CD4-positive, CD25-positive, alpha-beta regulatory T cell (primary cell): ENCODE measurements at regions not wholly inside any gene's neighbourhood (a gene's known extent, or its start where the extent isn't known, plus 50 kb on each side); places are given as distances from the start of the nearest gene placed in this dataset.
A peak's percentile ranks its signal among the peaks of the same experiment; 100 is the strongest.
"Not testable (repeated sequence)": the region's sequence is repeated elsewhere in the genome, so short reads cannot be mapped to it uniquely, and the experiment has no call there.

Source experiments
- ATAC-seq, 2 donors: fragments of 150-1000 bp; cut with Tn5 transposase; one replicate each; pipeline ENCODE4 v1.10.0; 2021; ENCODE audit warnings: low read depth in 2 of 2, moderate number of reproducible peaks in 2 of 2, moderate library complexity in 1 of 2
- DNase-seq, 3 donors: peaks; one replicate each; pipeline versions ENCODE4 v3.0.0 to v3.0.0-alpha.2; 2012 to 2022; ENCODE audit warnings: mixed read lengths in 1 of 3
- H3K27ac ChIP-seq: one replicate; pipeline ENCODE4 v1.7.0; 2013; ENCODE audit warnings: mild to moderate bottlenecking, low read length; ENCODE audit not compliant: insufficient read depth, poor library complexity, severe bottlenecking
- H3K27me3 ChIP-seq: one replicate; pipeline ENCODE4 v1.7.0; 2013; ENCODE audit warnings: low read length; ENCODE audit not compliant: control insufficient read depth, insufficient read depth
- H3K36me3 ChIP-seq: one replicate; pipeline ENCODE4 v1.7.0; 2013; ENCODE audit warnings: mild to moderate bottlenecking, low read length, moderate library complexity; ENCODE audit not compliant: control insufficient read depth, insufficient read depth
- H3K4me1 ChIP-seq: 2 replicates; pipeline ENCODE4 v1.7.0; 2013; ENCODE audit warnings: mild to moderate bottlenecking, low read length; ENCODE audit not compliant: insufficient read depth, control insufficient read depth, poor library complexity, severe bottlenecking
- H3K4me3 ChIP-seq: one replicate; pipeline ENCODE4 v1.7.0; 2013; ENCODE audit warnings: low read depth, mild to moderate bottlenecking, low read length, moderate library complexity
- H3K9me3 ChIP-seq, 2 experiments: 1 replicate in 1 of 2; 2 replicates in 1 of 2; pipeline ENCODE4 v1.7.0; 2013; ENCODE audit warnings: low read length in 2 of 2, mild to moderate bottlenecking in 1 of 2, moderate library complexity in 1 of 2; ENCODE audit not compliant: control insufficient read depth in 2 of 2
- H3K27ac Mint-ChIP-seq, 3 donors: one replicate each; pipeline ENCODE4 v1.8.0; 2020 to 2022; ENCODE audit warnings: mild to moderate bottlenecking in 3 of 3, mixed read lengths in 3 of 3, moderate library complexity in 2 of 3
- H3K27me3 Mint-ChIP-seq: one replicate; pipeline ENCODE4 v1.8.0; 2022; ENCODE audit warnings: mild to moderate bottlenecking, mixed read lengths
- H3K36me3 Mint-ChIP-seq: one replicate; pipeline ENCODE4 v1.8.0; 2020; ENCODE audit warnings: mixed read lengths
- H3K4me1 Mint-ChIP-seq, 4 donors: one replicate each; pipeline ENCODE4 v1.8.0; 2020 to 2022; ENCODE audit warnings: mixed read lengths in 4 of 4, mild to moderate bottlenecking in 1 of 4
- H3K4me3 Mint-ChIP-seq, 4 donors: one replicate each; pipeline ENCODE4 v1.8.0; 2020 to 2022; ENCODE audit warnings: mild to moderate bottlenecking in 4 of 4, mixed read lengths in 4 of 4, moderate library complexity in 3 of 4
- H3K9me3 Mint-ChIP-seq, 7 donors: one replicate each; pipeline ENCODE4 v1.8.0; 2020 to 2022; ENCODE audit warnings: mixed read lengths in 7 of 7, mild to moderate bottlenecking in 3 of 7, moderate library complexity in 2 of 7

- not testable (repeated sequence) for H3K27ac ChIP-seq, ATAC-seq, H3K36me3 ChIP-seq, H3K4me1 Mint-ChIP-seq, H3K27me3 ChIP-seq, H3K27me3 Mint-ChIP-seq, H3K9me3 Mint-ChIP-seq, H3K4me3 ChIP-seq, H3K4me3 Mint-ChIP-seq, DNase-seq, H3K27ac Mint-ChIP-seq, H3K4me1 ChIP-seq, H3K9me3 ChIP-seq, H3K36me3 Mint-ChIP-seq
These were observed 56.1 kb upstream of the IQSEC3 start for GRCh38 chr12:10453-10852.

DNA sequence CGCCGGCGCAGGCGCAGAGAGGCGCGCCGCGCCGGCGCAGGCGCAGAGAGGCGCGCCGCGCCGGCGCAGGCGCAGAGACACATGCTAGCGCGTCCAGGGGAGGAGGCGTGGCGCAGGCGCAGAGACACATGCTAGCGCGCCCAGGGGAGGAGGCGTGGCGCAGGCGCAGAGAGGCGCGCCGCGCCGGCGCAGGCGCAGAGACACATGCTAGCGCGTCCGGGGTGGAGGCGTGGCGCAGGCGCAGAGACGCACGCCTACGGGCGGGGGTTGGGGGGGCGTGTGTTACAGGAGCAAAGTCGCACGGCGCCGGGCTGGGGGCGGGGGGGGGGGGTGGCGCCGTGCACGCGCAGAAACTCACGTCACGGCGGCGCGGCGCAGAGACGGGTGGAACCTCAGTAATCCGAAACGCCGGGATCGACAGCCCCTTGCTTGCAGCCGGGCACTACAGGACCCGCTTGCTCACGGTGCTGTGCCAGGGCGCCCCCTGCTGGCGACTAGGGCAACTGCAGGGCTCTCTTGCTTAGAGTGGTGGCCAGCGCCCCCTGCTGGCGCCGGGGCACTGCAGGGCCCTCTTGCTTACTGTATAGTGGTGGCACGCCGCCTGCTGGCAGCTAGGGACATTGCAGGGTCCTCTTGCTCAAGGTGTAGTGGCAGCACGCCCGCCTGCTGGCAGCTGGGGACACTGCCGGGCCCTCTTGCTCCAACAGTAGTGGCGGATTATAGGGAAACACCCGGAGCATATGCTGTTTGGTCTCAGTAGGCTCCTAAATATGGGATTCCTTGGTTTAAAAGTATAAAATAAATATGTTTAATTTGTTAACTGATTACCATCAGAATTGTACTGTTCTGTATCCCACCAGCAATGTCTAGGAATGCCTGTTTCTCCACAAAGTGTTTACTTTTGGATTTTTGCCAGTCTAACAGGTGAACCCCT, 55.4 kb upstream of the IQSEC3 start:
- not testable (repeated sequence) for H3K27ac Mint-ChIP-seq, H3K4me1 Mint-ChIP-seq, H3K27me3 Mint-ChIP-seq, H3K4me3 Mint-ChIP-seq, H3K9me3 Mint-ChIP-seq, H3K36me3 ChIP-seq, H3K27me3 ChIP-seq, H3K4me3 ChIP-seq, H3K27ac ChIP-seq, H3K9me3 ChIP-seq, ATAC-seq, H3K36me3 Mint-ChIP-seq, H3K4me1 ChIP-seq, DNase-seq

DNA sequence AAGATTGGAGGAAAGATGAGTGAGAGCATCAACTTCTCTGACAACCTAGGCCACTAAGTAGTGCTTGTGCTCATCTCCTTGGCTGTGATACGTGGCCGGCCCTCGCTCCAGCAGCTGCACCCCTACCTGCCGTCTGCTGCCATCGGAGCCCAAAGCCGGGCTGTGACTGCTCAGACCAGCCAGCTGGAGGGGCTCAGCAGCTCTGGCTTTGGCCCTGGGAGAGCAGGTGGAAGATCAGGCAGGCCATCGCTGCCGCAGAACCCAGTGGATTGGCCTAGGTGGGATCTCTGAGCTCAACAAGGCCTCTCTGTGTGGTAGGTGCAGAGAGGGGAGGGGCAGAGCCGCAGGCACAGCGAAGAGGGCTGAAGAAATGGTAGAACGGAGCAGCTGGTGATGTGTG, 54.3 kb upstream of the IQSEC3 start:
- H3K27me3 Mint-ChIP-seq, H3K9me3 Mint-ChIP-seq, H3K4me3 Mint-ChIP-seq, H3K36me3 Mint-ChIP-seq, ATAC-seq, DNase-seq, H3K36me3 ChIP-seq, H3K27me3 ChIP-seq, H3K4me3 ChIP-seq, H3K27ac Mint-ChIP-seq, H3K9me3 ChIP-seq, H3K4me1 Mint-ChIP-seq, H3K27ac ChIP-seq, H3K4me1 ChIP-seq: not testable (repeated sequence)

DNA sequence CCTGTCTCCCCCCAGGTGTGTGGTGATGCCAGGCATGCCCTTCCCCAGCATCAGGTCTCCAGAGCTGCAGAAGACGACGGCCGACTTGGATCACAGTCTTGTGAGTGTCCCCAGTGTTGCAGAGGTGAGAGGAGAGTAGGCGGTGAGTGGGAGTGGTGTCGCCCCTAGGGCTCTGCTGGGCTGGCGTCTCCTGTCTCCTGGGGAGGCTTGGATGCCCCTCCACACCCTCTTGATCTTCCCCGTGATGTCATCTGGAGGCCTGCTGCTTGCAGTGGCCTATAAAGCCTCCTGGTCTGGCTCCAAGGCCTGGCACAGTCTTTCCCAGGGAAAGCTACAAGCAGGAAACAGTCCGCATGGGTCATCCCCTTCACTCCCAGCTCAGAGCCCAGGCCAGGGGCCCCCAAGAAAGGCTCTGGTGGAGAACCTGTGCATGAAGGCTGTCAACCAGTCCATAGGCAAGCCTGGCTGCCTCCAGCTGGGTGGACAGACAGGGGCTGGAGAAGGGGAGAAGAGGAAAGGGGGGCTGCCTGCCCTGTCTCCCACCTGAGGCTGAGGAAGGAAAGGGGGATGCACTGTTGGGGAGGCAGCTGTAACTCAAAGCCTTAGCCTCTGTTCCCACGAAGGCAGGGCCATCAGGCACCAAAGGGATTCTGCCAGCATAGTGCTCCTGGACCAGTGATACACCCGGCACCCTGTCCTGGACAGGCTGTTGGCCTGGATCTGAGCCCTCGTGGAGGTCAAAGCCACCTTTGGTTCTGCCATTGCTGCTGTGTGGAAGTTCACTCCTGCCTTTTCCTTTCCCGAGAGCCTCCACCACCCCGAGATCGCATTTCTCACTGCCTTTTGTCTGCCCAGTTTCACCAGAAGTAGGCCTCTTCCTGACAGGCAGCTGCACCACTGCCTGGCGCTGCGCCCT, 53.6 kb upstream of the IQSEC3 start:
- DNase-seq = not testable (repeated sequence)

GRCh38 chr12:13841-14240, 52.7 kb upstream of the IQSEC3 start:
- DNase-seq, H3K27ac ChIP-seq, ATAC-seq, H3K27me3 Mint-ChIP-seq, H3K27me3 ChIP-seq, H3K4me1 Mint-ChIP-seq, H3K4me3 Mint-ChIP-seq, H3K4me3 ChIP-seq, H3K36me3 ChIP-seq, H3K36me3 Mint-ChIP-seq, H3K4me1 ChIP-seq, H3K27ac Mint-ChIP-seq, H3K9me3 Mint-ChIP-seq, H3K9me3 ChIP-seq: not testable (repeated sequence)

More for the DNA sequence above, 53.6 kb upstream of the IQSEC3 start:
- H3K4me3 ChIP-seq, ATAC-seq, H3K9me3 ChIP-seq, H3K27me3 ChIP-seq, H3K27me3 Mint-ChIP-seq, H3K9me3 Mint-ChIP-seq, H3K4me3 Mint-ChIP-seq, H3K36me3 ChIP-seq, H3K4me1 Mint-ChIP-seq, H3K27ac ChIP-seq, H3K36me3 Mint-ChIP-seq, H3K4me1 ChIP-seq: not testable (repeated sequence)
- peak overlapping the region in 1 of 3 donors; percentile 5 for H3K27ac Mint-ChIP-seq

- not testable (repeated sequence) for H3K4me3 ChIP-seq, H3K36me3 Mint-ChIP-seq, H3K9me3 ChIP-seq, H3K27ac Mint-ChIP-seq, H3K27ac ChIP-seq, ATAC-seq, H3K4me1 Mint-ChIP-seq, H3K27me3 ChIP-seq, DNase-seq, H3K4me3 Mint-ChIP-seq, H3K4me1 ChIP-seq, H3K36me3 ChIP-seq, H3K27me3 Mint-ChIP-seq, H3K9me3 Mint-ChIP-seq
These were observed 51.9 kb upstream of the IQSEC3 start for GRCh38 chr12:14696-15095.

- H3K4me3 Mint-ChIP-seq, H3K4me3 ChIP-seq, H3K27me3 Mint-ChIP-seq, H3K4me1 Mint-ChIP-seq, H3K36me3 Mint-ChIP-seq, DNase-seq, H3K9me3 Mint-ChIP-seq, H3K4me1 ChIP-seq, H3K36me3 ChIP-seq, ATAC-seq, H3K27ac Mint-ChIP-seq, H3K27me3 ChIP-seq, H3K9me3 ChIP-seq, H3K27ac ChIP-seq: not testable (repeated sequence)
These were observed 51.2 kb upstream of the IQSEC3 start for GRCh38 chr12:15381-15780.
